COLO668 (cell line): ENCODE measurements at regions not wholly inside any gene's neighbourhood (a gene's known extent, or its start where the extent isn't known, plus 50 kb on each side); places are given as distances from the start of the nearest gene placed in this dataset.

Source experiments
- DNase-seq: peaks from one replicate; lab custom pipeline; 2025; ENCODE audit not compliant: unreplicated experiment; lab: John Stamatoyannopoulos, UW

- no peak for DNase-seq
These were observed 477.9 kb upstream of the CA10 start for GRCh38 chr17:52636443-52636842.

DNA sequence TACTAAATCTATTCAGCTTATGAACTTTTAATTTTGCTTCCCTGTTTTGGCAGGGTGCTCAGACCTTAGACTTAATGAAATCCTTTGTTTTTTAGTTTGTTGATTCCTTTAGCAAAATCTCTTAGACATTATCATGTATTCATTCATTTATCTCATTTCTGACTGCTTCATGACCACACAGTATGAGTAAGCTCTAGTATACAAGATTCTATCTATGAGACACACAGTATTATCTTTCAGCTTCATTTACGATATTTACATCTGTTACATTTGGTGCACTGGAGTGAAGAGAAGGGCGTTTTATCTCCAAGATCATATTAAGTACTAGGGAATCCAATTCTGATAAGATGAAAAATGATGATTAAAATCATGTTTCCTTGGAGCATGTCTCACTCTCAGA lies 448.1 kb upstream of the CA10 start:
- DNase-seq, result no peak

DNA sequence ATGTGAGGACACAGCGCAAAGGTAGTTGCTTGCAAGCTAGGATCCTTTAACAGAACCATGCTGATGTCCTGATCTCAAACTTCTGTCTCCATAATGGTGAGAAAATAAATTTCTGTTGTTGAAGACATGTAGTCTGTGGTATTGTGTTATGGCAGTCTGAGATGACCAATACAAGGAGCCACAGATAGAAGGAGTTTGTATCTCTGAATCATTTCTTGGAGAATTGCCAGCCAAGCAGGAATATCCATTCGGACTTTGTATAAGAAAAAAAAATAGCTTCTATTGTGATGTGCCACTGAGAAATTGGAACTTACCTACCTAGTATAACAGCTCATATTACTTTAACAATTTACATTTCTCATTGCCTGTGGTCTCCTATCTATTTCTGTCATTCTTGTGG lies 447.6 kb upstream of the CA10 start:
- DNase-seq, result no peak

GRCh38 chr17:52604105-52604504 lies 445.6 kb upstream of the CA10 start:
- DNase-seq, result no peak

- DNase-seq, result peak; percentile 3
These were observed 439.1 kb upstream of the CA10 start for GRCh38 chr17:52597452-52598215.

DNA sequence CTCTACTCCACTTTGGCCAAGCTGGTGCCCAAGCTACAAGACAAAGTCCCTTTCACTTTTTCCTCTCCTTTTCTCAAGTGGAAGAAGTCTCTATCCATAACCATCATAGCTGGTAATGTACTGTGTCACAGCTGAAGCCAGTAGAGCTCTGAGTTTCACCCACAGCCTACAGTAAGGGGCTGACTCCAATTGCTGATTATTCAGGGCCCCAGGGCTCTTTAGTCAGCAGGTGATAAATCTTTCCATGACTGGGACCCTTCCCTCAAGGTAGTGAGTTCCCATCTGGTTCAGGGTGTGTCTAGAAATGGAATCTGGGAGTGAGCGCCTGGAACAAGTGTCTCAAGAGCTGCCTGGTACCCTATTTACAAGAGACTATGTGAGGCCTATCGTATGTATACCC lies 436.0 kb upstream of the CA10 start:
- DNase-seq, result no peak

DNA sequence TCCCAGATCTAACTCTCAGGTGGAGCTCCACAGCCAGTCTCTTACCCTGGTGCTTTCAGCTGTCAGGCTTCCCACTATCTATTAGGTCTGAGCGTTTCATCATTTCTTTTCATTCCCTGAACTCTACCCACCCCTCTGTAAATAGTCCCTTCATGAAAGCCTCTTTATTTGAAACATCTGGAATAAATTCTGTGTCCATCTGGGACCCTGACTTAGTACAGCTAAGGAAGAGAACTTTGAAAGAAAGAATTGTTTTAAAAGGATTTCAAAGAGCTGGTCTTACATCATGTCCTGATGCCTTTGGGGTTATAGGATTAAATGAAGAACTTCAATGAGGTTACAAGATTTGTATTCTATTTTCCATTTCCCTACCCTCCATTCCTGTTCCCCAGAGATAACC lies 388.5 kb upstream of the CA10 start:
- no peak for DNase-seq

DNA sequence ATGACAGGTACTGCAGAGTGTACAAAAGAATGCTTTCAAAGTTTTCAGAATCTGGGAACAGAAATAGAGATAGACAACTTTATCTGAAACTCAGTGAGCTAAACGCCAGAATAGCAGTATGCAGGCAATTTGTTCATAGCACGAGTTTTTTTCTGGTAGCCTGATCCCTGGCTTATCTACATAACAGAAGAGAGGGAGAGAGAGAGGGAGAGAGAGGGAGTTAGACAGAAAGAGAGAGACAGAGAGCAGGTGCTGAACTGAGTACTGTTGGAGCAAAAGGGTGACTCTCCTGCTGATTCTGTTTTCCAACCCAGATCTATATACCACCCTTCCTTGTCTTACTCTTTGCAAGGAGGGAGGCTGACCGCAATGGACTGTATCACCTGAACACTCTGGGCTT lies 388.0 kb upstream of the CA10 start:
- DNase-seq, result no peak

GRCh38 chr17:52537421-52537820 lies 378.9 kb upstream of the CA10 start:
- no peak for DNase-seq

GRCh38 chr17:52536489-52536888 lies 378.0 kb upstream of the CA10 start:
- DNase-seq, result no peak

DNA sequence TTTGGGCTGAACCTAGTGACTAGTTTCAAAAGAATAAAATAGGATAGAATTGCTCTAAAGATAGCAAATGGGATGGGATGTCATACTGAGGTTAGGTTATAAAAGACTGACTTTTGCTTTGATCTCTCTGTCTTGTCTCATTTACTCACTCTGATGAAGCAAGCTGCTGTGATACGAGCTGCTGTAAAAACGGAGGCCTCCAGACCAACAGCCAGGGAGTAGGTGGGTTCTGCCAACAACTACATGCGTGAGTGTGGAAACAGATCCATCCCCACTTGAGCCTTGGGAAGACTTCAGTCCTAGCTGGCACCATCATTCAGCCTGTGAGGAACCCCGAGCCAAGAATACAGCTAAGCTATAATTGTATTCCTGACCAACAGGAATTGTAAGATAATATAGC lies 373.9 kb upstream of the CA10 start:
- no peak for DNase-seq

GRCh38 chr17:52524096-52524637 lies 365.7 kb upstream of the CA10 start:
- no peak for DNase-seq

GRCh38 chr17:52517176-52517575 lies 358.7 kb upstream of the CA10 start:
- DNase-seq, result no peak

DNA sequence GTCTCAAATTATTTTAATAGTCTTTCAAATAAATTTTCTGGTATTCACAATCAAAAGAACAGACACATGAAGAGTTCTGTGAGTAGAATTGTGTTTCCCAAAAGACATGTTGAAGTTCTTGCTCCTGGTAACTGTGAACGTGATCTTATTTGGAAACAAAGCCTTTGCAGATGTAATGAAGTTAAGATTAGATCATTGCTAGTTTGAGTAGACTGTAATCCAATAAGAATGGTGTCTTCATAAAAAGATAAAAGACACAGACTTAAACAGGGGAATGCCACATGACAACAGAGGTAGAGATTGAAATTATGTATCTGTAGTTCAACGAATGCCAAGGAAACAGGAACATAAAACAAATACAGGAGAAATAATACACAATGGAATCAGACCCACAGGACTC lies 357.4 kb upstream of the CA10 start:
- DNase-seq, result no peak

- no peak for DNase-seq
These were observed 347.1 kb upstream of the CA10 start for GRCh38 chr17:52505601-52506000.

DNA sequence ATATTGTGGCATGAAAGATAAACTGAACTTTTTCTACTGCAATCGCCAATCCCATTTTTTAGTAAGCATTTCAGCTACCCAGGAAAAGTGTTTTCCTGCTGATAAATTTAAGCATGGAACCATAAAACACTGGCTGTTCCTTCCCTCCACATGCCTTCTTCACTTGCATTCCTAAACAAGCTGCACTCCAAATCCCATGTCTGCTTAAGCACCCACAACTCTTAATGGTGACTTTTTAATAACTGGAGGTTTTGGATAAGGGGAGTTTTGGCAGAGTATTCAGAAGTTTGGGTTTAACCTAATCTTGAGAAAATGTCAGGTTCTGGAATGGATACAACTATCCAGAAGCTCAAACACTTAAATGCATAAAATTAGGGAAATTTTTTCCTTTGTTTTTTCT lies 345.6 kb upstream of the CA10 start:
- no peak for DNase-seq

GRCh38 chr17:52495646-52496045 lies 337.1 kb upstream of the CA10 start:
- DNase-seq, result no peak

- DNase-seq, result no peak
These were observed 323.8 kb upstream of the CA10 start for GRCh38 chr17:52482271-52482670.

DNA sequence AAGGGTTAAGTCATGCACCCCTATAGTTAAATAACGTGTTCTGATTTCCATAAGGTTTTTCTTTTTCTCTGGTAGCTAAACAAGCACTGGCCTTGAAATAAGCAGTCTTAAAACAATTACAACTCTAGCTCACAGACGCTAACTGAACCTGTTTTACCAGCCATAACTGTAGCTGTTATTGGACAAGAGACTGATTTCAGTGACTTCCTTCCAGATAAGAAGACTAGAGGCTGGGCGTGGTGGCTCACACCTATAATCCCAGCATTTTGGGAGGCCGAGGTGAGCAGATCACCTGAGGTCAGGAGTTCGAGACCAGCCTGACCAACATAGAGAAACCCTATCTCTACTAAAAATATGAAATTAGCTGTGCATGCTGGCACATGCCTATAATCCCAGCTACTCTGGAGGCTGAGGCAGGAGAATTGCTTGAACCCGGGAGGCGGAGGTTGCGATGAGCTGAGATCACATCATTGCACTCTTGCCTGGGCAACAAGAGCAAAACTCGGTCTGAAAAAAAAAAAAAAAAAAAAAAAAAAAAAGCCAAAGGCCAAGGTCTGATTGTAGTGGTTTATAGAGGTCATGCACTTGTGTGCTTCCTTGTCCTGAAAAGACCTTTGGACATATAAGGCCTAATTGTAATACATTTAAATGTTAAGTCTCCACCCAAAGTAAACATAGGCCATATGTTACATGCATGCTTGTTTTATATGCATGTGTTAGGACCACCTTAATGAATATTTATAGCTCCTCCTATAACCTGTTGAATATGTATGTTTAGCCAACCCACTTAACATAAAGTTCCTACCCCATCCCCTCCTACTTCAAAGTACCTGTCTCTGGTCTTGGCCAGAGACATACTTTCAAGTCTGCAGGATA lies 319.5 kb upstream of the CA10 start:
- DNase-seq, result no peak

- DNase-seq, result no peak
These were observed 318.3 kb upstream of the CA10 start for GRCh38 chr17:52476638-52477313.

GRCh38 chr17:52470553-52470952 lies 312.0 kb upstream of the CA10 start:
- DNase-seq, result no peak

GRCh38 chr17:52465407-52465806 lies 306.9 kb upstream of the CA10 start:
- no peak for DNase-seq
